Ovary (tissue), 7 donors: ENCODE measurements at regions not wholly inside any gene's neighbourhood (a gene's known extent, or its start where the extent isn't known, plus 50 kb on each side); places are given as distances from the start of the nearest gene placed in this dataset.
A peak's percentile ranks its signal among the peaks of the same experiment; 100 is the strongest.

Experiments
- DNase-seq, 5 donors: peaks; one replicate each; pipeline ENCODE4 v3.0.0-alpha.2; 2019 to 2020
- H3K27ac ChIP-seq, 2 donors: fragments of 200-600 bp; one replicate each; pipeline versions ENCODE4 v1.5.1 to v1.8.0; 2019 to 2022
- H3K27me3 ChIP-seq: fragments of 200-600 bp; one replicate; pipeline ENCODE4 v1.8.0; 2022
- H3K36me3 ChIP-seq: fragments of 200-600 bp; sonication (generic); one replicate; pipeline ENCODE4 v1.5.1; 2019
- H3K4me1 ChIP-seq: one replicate; pipeline ENCODE4 v1.8.1; 2013; ENCODE audit warnings: mild to moderate bottlenecking, moderate library complexity; ENCODE audit not compliant: insufficient read depth
- H3K4me3 ChIP-seq: fragments of 200-600 bp; sonication (generic); one replicate; pipeline ENCODE4 v1.5.1; 2017
- H3K9me3 ChIP-seq, 2 donors: fragments of 200-600 bp in 1 of 2; sonication (generic) in 1 of 2; one replicate each; pipeline versions ENCODE4 v1.5.1 to v1.8.1; 2013 to 2019; ENCODE audit warnings: mild to moderate bottlenecking in 1 of 2, moderate library complexity in 1 of 2
- EP300 ChIP-seq: sonication (generic); formaldehyde crosslinking; IDR thresholded peaks from one replicate; pipeline ENCODE4 v1.6.1; 2017; ENCODE audit warnings: antibody characterized with exemption
- POLR2A ChIP-seq: fragments of 450-650 bp; IDR thresholded peaks from one replicate; pipeline ENCODE4 v1.6.1; 2017; ENCODE audit warnings: antibody characterized with exemption, mild to moderate bottlenecking, moderate library complexity
- WGBS, 3 donors: extraction: QIAGEN DNeasy Blood & Tissue Kit in 1 of 3; methylation state at CpG; one replicate each; pipeline versions ENCODE4 v1.1.5 to v1.1.7; 2013 to 2017; 5-methylcytosine and 5-hydroxymethylcytosine counted together
- intact Hi-C, 4 donors: fragments of 100-400 bp; cut with DNase I; formaldehyde crosslinking; loops; one replicate each; pipeline versions ENCODE4 v1.11.0 to v1.15.1; 2022 to 2023
- TF ChIP-seq, protein P1 (sequence below), 3 donors: fragments of 450-650 bp in 2 of 3; fragments of 200-600 bp in 1 of 3; IDR thresholded peaks; one replicate each; pipeline versions ENCODE4 v1.5.1 to v1.8.0; 2016 to 2022; ENCODE audit warnings: antibody characterized with exemption in 3 of 3, mild to moderate bottlenecking in 1 of 3
- donor health status: DM: no; HTN: no; CAD: no; lungs with moderate emphysema.
- donor health status: DM: no; HTN: no; CAD: no.
- donor health status: Bipolar disorder and iron deficiency.
- donor health status: DM: no; HTN: no; CAD: no.
- donor health status: DM: yes; HTN: yes; CAD: no.

DNA sequence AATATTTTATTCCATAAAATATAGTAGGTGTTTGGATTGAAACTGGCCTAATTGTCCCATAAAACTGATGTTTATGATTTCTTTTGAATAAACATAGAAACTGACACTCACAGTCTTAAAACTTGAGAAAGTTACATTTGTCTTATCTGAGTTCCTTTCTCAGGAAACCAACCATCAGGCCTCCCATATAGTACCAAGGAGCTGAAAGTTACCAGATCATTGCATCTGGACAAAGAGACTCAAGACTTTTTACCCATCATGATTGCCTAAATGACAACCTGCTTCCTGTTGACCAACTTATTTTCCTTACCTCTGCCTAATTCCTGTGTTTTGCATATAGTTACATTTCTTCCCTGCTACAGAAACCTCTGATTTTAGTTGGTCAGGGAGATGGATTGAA, 137.0 kb upstream of the XPO1 start:
- Histone ChIP-seq H3K4me3 (no peak overlapping the region), H3K9me3 (no peaks in the 10 kb centered on the region), H3K4me1 (peaks cover 4% of the 10 kb centered on the region), H3K27ac (no peak overlapping the region), H3K27me3 (no peaks in the 10 kb centered on the region), H3K36me3 (no peaks in the 10 kb centered on the region)
- intact Hi-C loops, result no loop called here
- DNase-seq, result no peak
- TF ChIP-seq EP300, result no peak
- no peak for TF ChIP-seq POLR2A
- TF ChIP-seq, protein P1, sequence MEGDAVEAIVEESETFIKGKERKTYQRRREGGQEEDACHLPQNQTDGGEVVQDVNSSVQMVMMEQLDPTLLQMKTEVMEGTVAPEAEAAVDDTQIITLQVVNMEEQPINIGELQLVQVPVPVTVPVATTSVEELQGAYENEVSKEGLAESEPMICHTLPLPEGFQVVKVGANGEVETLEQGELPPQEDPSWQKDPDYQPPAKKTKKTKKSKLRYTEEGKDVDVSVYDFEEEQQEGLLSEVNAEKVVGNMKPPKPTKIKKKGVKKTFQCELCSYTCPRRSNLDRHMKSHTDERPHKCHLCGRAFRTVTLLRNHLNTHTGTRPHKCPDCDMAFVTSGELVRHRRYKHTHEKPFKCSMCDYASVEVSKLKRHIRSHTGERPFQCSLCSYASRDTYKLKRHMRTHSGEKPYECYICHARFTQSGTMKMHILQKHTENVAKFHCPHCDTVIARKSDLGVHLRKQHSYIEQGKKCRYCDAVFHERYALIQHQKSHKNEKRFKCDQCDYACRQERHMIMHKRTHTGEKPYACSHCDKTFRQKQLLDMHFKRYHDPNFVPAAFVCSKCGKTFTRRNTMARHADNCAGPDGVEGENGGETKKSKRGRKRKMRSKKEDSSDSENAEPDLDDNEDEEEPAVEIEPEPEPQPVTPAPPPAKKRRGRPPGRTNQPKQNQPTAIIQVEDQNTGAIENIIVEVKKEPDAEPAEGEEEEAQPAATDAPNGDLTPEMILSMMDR (IDR thresholded peaks at IDR 0.05), result no peak

DNA sequence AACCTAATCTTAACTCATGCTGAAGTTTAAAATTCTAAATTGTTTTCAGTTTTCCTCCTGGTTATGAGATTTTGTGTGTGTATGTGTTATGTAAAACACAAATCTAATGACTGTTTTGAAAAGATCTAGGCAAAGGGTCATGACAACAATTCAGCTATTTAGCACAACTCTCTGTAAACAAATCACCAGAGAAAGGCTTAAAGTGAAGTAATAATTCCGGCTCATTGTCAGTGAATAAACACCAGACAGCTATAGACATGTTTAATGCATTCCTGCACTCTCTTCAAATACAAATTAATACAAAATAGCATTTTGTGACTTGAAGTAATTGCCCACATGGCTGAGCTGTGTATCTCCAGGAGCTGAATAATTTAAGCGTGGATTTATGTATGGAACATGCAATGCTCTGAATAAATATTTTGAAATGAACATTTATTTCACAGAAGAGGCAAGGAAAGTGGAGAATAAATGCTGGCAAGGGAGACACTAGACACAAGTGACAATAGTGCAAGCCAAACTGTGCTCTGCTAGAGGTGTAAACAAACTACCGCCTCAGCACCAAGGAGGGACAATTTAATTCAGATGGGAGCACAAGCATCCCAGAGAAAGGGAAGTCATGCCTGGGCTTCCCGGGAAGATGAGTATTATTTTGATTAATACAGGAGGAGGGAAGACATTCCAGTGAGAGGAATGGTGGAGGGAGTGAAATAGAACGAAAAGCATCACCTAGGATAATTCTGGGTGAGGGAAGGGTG, 133.6 kb upstream of the XPO1 start:
- WGBS, 3 donors, result 12 to 30% (median 16%) methylated on average over 5 of the region's 5 CpGs
- H3K9me3 ChIP-seq, result no peaks in the 10 kb centered on the region
- no peak for DNase-seq
- peak overlapping the region in 1 of 2 donors; percentile 82 for H3K27ac ChIP-seq
- H3K36me3 ChIP-seq, result no peaks in the 10 kb centered on the region
- H3K4me3 ChIP-seq, result peak overlapping the region; percentile 31
- intact Hi-C loops, result no loop called here
- H3K4me1 ChIP-seq, result peaks cover 7% of the 10 kb centered on the region
- no peaks in the 10 kb centered on the region for H3K27me3 ChIP-seq
- TF ChIP-seq POLR2A, result no peak
- no peak for TF ChIP-seq EP300
- TF ChIP-seq, protein P1 (IDR thresholded peaks at IDR 0.05), result no peak

DNA sequence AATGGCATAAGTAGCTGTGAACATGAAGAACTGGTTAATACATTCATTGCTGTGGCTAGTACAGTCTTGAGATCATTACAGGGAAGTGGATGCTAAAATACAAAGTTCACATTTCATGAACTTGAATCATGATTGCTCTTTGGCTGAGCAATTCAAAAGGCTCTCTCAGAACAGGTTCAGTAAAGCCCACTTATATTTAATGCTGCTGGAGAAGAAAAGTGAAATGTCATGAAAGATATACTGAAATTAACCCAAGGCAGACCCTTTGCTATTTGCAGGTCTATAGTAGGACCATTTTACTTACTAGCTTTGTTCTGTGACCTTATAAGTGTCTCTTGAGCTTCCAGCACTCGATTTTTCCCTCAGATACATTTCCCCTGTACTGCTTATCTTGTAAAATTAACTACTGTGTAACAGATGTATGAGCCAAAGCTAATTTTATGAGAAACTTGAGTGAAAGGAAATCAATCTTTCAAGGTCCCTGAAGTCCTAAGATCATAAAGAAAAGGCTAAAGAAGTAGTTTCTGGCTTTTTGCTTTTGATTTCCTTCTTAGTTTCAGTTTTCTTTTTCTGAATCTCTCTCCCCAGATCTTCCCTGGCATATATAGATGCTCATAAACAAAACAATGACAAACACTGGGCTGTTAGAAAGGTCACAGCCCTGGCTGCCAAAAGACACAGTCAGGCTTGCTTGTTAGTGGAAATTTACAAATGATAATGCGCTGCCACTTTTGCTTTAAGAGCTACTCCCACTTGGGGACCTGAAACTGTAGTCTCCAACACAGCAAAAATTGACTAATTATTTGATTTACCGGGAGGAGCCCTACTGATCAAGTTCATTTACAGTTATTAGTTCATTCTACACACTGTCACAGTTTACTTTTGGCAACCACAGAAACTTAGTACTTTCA, 132.7 kb upstream of the XPO1 start:
- TF ChIP-seq, protein P1 (IDR thresholded peaks at IDR 0.05), result no peak
- TF ChIP-seq POLR2A (no peak), EP300 (no peak)
- Histone ChIP-seq H3K4me3 (peak overlapping the region; percentile 31), H3K27ac (peak overlapping the region; percentile 35 to 82), H3K9me3 (no peaks in the 10 kb centered on the region), H3K36me3 (no peaks in the 10 kb centered on the region), H3K4me1 (peaks cover 7% of the 10 kb centered on the region), H3K27me3 (no peaks in the 10 kb centered on the region)
- intact Hi-C loops, result no loop called here
- DNase-seq, result peak in 1 of 5 donors; percentile 44
- 0 to 2% (median 1%) methylated on average over 3 of the region's 3 CpGs for WGBS, 3 donors

DNA sequence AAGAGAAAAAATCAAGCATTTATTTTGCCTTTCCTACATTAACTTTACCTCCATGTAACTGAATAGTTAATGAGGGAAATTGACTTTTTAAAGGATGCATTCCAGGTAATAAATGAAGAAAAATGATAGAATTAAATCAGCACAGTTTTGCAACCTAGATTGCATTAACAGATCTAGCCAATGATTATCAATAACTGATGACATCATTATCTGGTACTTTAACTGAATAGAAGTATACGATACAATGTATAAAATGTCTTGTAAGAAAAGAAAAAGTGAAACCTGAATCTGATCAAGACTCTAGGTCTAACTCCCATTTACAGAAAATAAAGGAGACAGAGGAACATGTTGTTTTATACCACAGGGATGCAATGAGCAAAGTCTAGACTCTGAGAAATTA, 126.0 kb upstream of the XPO1 start:
- no peaks in the 10 kb centered on the region for H3K4me1 ChIP-seq
- intact Hi-C loops, result no loop called here
- 91 to 100% (median 97%) methylated on average over 1 of the region's 1 CpG for WGBS, 3 donors
- no peak overlapping the region for H3K4me3 ChIP-seq
- H3K9me3 ChIP-seq, result no peaks in the 10 kb centered on the region
- H3K27me3 ChIP-seq, result no peaks in the 10 kb centered on the region
- DNase-seq, result no peak
- H3K36me3 ChIP-seq, result no peaks in the 10 kb centered on the region
- TF ChIP-seq, protein P1 (IDR thresholded peaks at IDR 0.05), result no peak
- TF ChIP-seq EP300 (no peak), POLR2A (no peak)
- no peak overlapping the region for H3K27ac ChIP-seq
